Endodermal cell (in vitro differentiated cells): ENCODE measurements at regions not wholly inside any gene's neighbourhood (a gene's known extent, or its start where the extent isn't known, plus 50 kb on each side); places are given as distances from the start of the nearest gene placed in this dataset.

Experiments
- DNase-seq: peaks from one replicate; pipeline ENCODE4 v3.0.0-alpha.2; 2017
- H3K27ac ChIP-seq: 2 replicates; pipeline ENCODE4 v1.5.1; 2013; ENCODE audit warnings: mild to moderate bottlenecking, low read depth, low read length, moderate library complexity
- H3K27me3 ChIP-seq: 2 replicates; pipeline ENCODE4 v1.6.1; 2013; ENCODE audit warnings: mild to moderate bottlenecking, low read length, moderate library complexity; ENCODE audit not compliant: insufficient read depth, control insufficient read depth, poor library complexity, severe bottlenecking
- H3K36me3 ChIP-seq: 2 replicates; pipeline ENCODE4 v1.7.0; 2013; ENCODE audit warnings: mild to moderate bottlenecking, low read length, moderate library complexity; ENCODE audit not compliant: control insufficient read depth, insufficient read depth
- H3K4me1 ChIP-seq: one replicate; pipeline ENCODE4 v1.7.0; 2013; ENCODE audit warnings: low read length; ENCODE audit not compliant: control insufficient read depth, insufficient read depth
- H3K4me3 ChIP-seq: 2 replicates; pipeline ENCODE4 v1.5.1; 2013; ENCODE audit warnings: mild to moderate bottlenecking, low read length, moderate library complexity
- H3K9ac ChIP-seq: 2 replicates; pipeline ENCODE4 v1.6.1; 2013; ENCODE audit warnings: mild to moderate bottlenecking, low read length, moderate library complexity; ENCODE audit not compliant: poor library complexity, severe bottlenecking; ENCODE audit errors: extremely low read depth
- H3K9me3 ChIP-seq: 2 replicates; pipeline ENCODE4 v1.6.1; 2013; ENCODE audit warnings: mild to moderate bottlenecking, low read length, moderate library complexity; ENCODE audit not compliant: control insufficient read depth
- H3K27ac Mint-ChIP-seq: 2 replicates; pipeline ENCODE4 v1.8.0; 2020; ENCODE audit warnings: mixed read lengths
- H3K27me3 Mint-ChIP-seq: 2 replicates; pipeline ENCODE4 v1.8.0; 2021; ENCODE audit warnings: mild to moderate bottlenecking, mixed read lengths; ENCODE audit not compliant: insufficient read depth
- H3K36me3 Mint-ChIP-seq: 2 replicates; pipeline ENCODE4 v1.8.0; 2020; ENCODE audit warnings: low read depth, mixed read lengths
- H3K4me1 Mint-ChIP-seq: 2 replicates; pipeline ENCODE4 v1.8.0; 2020; ENCODE audit warnings: mixed read lengths
- H3K4me3 Mint-ChIP-seq: 2 replicates; pipeline ENCODE4 v1.8.0; 2020; ENCODE audit warnings: mild to moderate bottlenecking, moderate library complexity, mixed read lengths
- H3K9me3 Mint-ChIP-seq: 2 replicates; pipeline ENCODE4 v1.8.0; 2020; ENCODE audit warnings: mild to moderate bottlenecking, mixed read lengths
- WGBS, 2 experiments: methylation state at CpG; one replicate each; pipeline versions ENCODE4 v1.1.5 to v1.1.7; 2013; ENCODE audit warnings: missing lambda C conversion rate in 2 of 2, mixed read lengths in 1 of 2; ENCODE audit not compliant: insufficient coverage in 1 of 2, insufficient read length in 1 of 2; 5-methylcytosine and 5-hydroxymethylcytosine counted together
- TF ChIP-seq, protein P1 (sequence below): fragments of 200-600 bp; sonication (generic); conservative IDR thresholded peaks from 2 replicates; pipeline ENCODE4 v1.5.0; 2021; ENCODE audit warnings: antibody characterized with exemption, mild to moderate bottlenecking

DNA sequence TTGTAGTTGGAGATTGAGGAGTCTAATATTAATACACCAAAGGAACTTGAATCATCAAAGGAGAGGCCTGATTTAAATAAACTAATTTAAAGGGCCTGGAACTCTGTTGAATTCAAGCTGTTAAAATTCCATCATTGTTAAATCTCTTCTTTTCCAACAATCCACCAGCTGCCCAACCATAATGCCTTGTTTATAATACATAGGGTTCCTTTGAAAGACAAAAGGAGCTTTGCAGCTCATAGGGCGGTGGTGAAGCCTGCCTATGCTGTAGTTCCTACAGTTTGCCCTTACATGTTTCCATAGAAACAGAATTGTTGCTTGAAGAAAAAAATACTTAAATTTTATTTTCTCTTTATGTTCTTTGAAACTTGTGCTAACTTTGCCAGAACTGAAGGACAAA lies 102.8 kb downstream of the GLUD2 start:
- TF ChIP-seq, protein P1, sequence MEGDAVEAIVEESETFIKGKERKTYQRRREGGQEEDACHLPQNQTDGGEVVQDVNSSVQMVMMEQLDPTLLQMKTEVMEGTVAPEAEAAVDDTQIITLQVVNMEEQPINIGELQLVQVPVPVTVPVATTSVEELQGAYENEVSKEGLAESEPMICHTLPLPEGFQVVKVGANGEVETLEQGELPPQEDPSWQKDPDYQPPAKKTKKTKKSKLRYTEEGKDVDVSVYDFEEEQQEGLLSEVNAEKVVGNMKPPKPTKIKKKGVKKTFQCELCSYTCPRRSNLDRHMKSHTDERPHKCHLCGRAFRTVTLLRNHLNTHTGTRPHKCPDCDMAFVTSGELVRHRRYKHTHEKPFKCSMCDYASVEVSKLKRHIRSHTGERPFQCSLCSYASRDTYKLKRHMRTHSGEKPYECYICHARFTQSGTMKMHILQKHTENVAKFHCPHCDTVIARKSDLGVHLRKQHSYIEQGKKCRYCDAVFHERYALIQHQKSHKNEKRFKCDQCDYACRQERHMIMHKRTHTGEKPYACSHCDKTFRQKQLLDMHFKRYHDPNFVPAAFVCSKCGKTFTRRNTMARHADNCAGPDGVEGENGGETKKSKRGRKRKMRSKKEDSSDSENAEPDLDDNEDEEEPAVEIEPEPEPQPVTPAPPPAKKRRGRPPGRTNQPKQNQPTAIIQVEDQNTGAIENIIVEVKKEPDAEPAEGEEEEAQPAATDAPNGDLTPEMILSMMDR, result no peak
- Mint-ChIP-seq H3K4me3 (no peak overlapping the region), H3K27me3 (peaks cover 3% of the 10 kb centered on the region), H3K9me3 (peaks cover 42% of the 10 kb centered on the region), H3K4me1 (peaks cover 6% of the 10 kb centered on the region), H3K36me3 (no peaks in the 10 kb centered on the region), H3K27ac (no peak overlapping the region)
- Histone ChIP-seq H3K36me3 (no peaks in the 10 kb centered on the region), H3K4me1 (no peaks in the 10 kb centered on the region), H3K27ac (no peak overlapping the region), H3K27me3 (no peaks in the 10 kb centered on the region), H3K9ac (no peak overlapping the region), H3K9me3 (no peaks in the 10 kb centered on the region), H3K4me3 (no peak overlapping the region)
- no peak for DNase-seq
- 92% methylated on average over 1 of the region's 1 CpG; no CpG with 5 or more reads in 1 of the 2 experiments for WGBS, 2 experiments

GRCh38 chrX:121151293-121151692 lies 103.9 kb downstream of the GLUD2 start:
- TF ChIP-seq, protein P1, result no peak
- WGBS, 2 experiments, result 89% methylated on average over 4 of the region's 4 CpGs; no CpG with 5 or more reads in 1 of the 2 experiments
- H3K27ac ChIP-seq, result no peak overlapping the region

GRCh38 chrX:121154858-121155404 lies 107.5 kb downstream of the GLUD2 start:
- H3K4me1 Mint-ChIP-seq, result peaks cover 11% of the 10 kb centered on the region
- H3K4me3 Mint-ChIP-seq, result no peak overlapping the region
- DNase-seq, result no peak
- peaks cover 61% of the 10 kb centered on the region for H3K9me3 Mint-ChIP-seq
- Histone ChIP-seq H3K9ac (no peak overlapping the region), H3K36me3 (no peaks in the 10 kb centered on the region), H3K9me3 (no peaks in the 10 kb centered on the region), H3K27me3 (no peaks in the 10 kb centered on the region), H3K4me1 (no peaks in the 10 kb centered on the region), H3K4me3 (no peak overlapping the region), H3K27ac (no peak overlapping the region)
- 40 to 91% methylated on average over 1 to 13 of the region's 13 CpGs for WGBS, 2 experiments
- no peaks in the 10 kb centered on the region for H3K36me3 Mint-ChIP-seq
- TF ChIP-seq, protein P1, result no peak
- H3K27me3 Mint-ChIP-seq, result peaks cover 3% of the 10 kb centered on the region
- no peak overlapping the region for H3K27ac Mint-ChIP-seq

More at GRCh38 chrX:121151293-121151692, 103.9 kb downstream of the GLUD2 start:
- Mint-ChIP-seq H3K27ac (no peak overlapping the region), H3K4me3 (no peak overlapping the region), H3K4me1 (peaks cover 6% of the 10 kb centered on the region), H3K36me3 (no peaks in the 10 kb centered on the region), H3K9me3 (peaks cover 45% of the 10 kb centered on the region), H3K27me3 (peaks cover 3% of the 10 kb centered on the region)
- H3K9ac ChIP-seq, result no peak overlapping the region
- no peaks in the 10 kb centered on the region for H3K36me3 ChIP-seq
- no peaks in the 10 kb centered on the region for H3K27me3 ChIP-seq
- DNase-seq, result no peak
- H3K4me1 ChIP-seq, result no peaks in the 10 kb centered on the region
- H3K9me3 ChIP-seq, result no peaks in the 10 kb centered on the region
- no peak overlapping the region for H3K4me3 ChIP-seq
